Breast epithelium (tissue), 3 donors: ENCODE measurements at regions not wholly inside any gene's neighbourhood (a gene's known extent, or its start where the extent isn't known, plus 50 kb on each side); places are given as distances from the start of the nearest gene placed in this dataset.

Experiments
- POLR2A ChIP-seq: fragments of 450-650 bp; IDR thresholded peaks from one replicate; pipeline ENCODE4 v1.6.1; 2016; ENCODE audit warnings: antibody characterized with exemption, mild to moderate bottlenecking, moderate library complexity
- POLR2AphosphoS5 ChIP-seq, 3 donors: sonication (generic); formaldehyde crosslinking; IDR thresholded peaks; one replicate each; pipeline ENCODE4 v1.6.1; 2017; ENCODE audit warnings: antibody characterized with exemption in 3 of 3
- TF ChIP-seq, protein P1 (sequence below), 3 donors: fragments of 450-650 bp; IDR thresholded peaks; one replicate each; pipeline ENCODE4 v1.5.1; 2016 to 2017; ENCODE audit warnings: antibody characterized with exemption in 3 of 3, mild to moderate bottlenecking in 3 of 3, moderate library complexity in 3 of 3

DNA sequence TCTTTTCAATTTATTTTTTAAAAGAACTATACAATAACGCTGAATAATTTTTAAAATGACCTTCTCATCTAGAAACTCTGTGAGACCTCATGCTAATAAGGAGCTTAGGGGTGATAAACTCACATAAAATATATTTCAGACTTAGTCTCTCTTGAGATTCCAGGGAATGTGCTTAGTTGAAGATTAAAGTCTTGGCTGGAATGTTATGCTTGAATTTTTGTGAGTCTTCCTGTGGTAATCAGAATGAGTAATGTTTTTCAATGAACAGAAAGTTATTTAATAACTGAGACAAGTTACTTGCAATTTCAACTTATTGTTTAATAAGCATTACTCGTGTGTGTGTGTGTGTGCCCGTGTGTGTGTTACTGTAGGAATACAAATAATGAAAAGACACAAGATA is 379.9 kb upstream of the EPHA7 start:
- TF ChIP-seq POLR2A (no peak), POLR2AphosphoS5 (IDR thresholded peaks at IDR 0.05) (no peak)
- TF ChIP-seq, protein P1, sequence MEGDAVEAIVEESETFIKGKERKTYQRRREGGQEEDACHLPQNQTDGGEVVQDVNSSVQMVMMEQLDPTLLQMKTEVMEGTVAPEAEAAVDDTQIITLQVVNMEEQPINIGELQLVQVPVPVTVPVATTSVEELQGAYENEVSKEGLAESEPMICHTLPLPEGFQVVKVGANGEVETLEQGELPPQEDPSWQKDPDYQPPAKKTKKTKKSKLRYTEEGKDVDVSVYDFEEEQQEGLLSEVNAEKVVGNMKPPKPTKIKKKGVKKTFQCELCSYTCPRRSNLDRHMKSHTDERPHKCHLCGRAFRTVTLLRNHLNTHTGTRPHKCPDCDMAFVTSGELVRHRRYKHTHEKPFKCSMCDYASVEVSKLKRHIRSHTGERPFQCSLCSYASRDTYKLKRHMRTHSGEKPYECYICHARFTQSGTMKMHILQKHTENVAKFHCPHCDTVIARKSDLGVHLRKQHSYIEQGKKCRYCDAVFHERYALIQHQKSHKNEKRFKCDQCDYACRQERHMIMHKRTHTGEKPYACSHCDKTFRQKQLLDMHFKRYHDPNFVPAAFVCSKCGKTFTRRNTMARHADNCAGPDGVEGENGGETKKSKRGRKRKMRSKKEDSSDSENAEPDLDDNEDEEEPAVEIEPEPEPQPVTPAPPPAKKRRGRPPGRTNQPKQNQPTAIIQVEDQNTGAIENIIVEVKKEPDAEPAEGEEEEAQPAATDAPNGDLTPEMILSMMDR (IDR thresholded peaks at IDR 0.05) = no peak
